ENCODE measurements at regions not wholly inside any gene's neighbourhood (a gene's known extent, or its start where the extent isn't known, plus 50 kb on each side); places are given as distances from the start of the nearest gene placed in this dataset.

- intact Hi-C loops (cut with DNase I; ENCODE audit: low total_unique reads) = no loop called here
- H3K9me3 ChIP-seq = peaks cover 0 to 3% (median 0%) of the 10 kb centered on the region in 3 donors
- no peaks in the 10 kb centered on the region for H3K36me3 ChIP-seq
- no peak overlapping the region for H3K27ac ChIP-seq
- H3K27me3 ChIP-seq = no peaks in the 10 kb centered on the region
- no peak for TF ChIP-seq CTCF (IDR thresholded peaks at IDR 0.05)
- DNase-seq = no peak
- no peak overlapping the region for H3K4me3 ChIP-seq
- no peaks in the 10 kb centered on the region for H3K4me1 ChIP-seq
These were observed 906.6 kb downstream of the DSC3 start for GRCh38 chr18:30135938-30136337.

GRCh38 chr18:30134020-30134419 lies 908.5 kb downstream of the DSC3 start:
- Histone ChIP-seq H3K27me3 (no peaks in the 10 kb centered on the region), H3K27ac (no peak overlapping the region), H3K9me3 (no peaks in the 10 kb centered on the region), H3K4me1 (no peaks in the 10 kb centered on the region), H3K36me3 (no peaks in the 10 kb centered on the region), H3K4me3 (no peak overlapping the region)
- DNase-seq = no peak
- intact Hi-C loops (cut with DNase I; ENCODE audit: low total_unique reads) = no loop called here
- no peak for TF ChIP-seq CTCF (IDR thresholded peaks at IDR 0.05)

DNA sequence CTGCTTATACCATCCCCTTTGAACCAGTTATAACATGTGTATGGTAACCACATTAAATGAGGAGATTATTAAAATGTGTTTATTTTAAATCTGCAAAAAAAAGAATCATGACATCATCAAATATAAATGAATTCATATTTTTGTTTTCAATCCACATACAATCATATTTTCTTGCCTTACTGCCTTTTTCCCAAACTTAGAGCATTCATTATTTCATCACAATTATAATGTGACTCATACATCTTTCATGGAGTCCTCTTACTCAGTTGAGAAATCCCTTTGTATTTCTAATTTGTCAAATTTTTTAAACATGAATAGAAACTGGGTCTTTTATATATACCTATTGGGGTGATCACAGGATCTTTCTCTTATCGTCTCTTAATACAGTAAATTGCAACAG lies 909.6 kb downstream of the DSC3 start:
- intact Hi-C loops (cut with DNase I; ENCODE audit: low total_unique reads) = no loop called here
- Histone ChIP-seq H3K4me1 (no peaks in the 10 kb centered on the region), H3K36me3 (no peaks in the 10 kb centered on the region)

GRCh38 chr18:30121397-30121796 lies 921.1 kb downstream of the DSC3 start:
- Histone ChIP-seq H3K27ac (no peak overlapping the region), H3K9me3 (no peaks in the 10 kb centered on the region), H3K36me3 (no peaks in the 10 kb centered on the region), H3K27me3 (no peaks in the 10 kb centered on the region), H3K4me1 (no peaks in the 10 kb centered on the region), H3K4me3 (no peak overlapping the region)
- intact Hi-C loops (cut with DNase I; ENCODE audit: low total_unique reads) = no loop called here
- no peak for DNase-seq
- TF ChIP-seq CTCF (IDR thresholded peaks at IDR 0.05) = no peak

More for the DNA sequence above, 909.6 kb downstream of the DSC3 start:
- no peak for DNase-seq
- Histone ChIP-seq H3K4me3 (no peak overlapping the region), H3K9me3 (no peaks in the 10 kb centered on the region), H3K27ac (no peak overlapping the region), H3K27me3 (no peaks in the 10 kb centered on the region)
- no peak for TF ChIP-seq CTCF (IDR thresholded peaks at IDR 0.05)

GRCh38 chr18:30113454-30113853 lies 929.1 kb downstream of the DSC3 start:
- H3K27ac ChIP-seq = no peak overlapping the region
- H3K4me3 ChIP-seq = no peak overlapping the region
- no peak for TF ChIP-seq CTCF (IDR thresholded peaks at IDR 0.05)
- no peaks in the 10 kb centered on the region for H3K4me1 ChIP-seq
- intact Hi-C loops (cut with DNase I; ENCODE audit: low total_unique reads) = no loop called here
- H3K9me3 ChIP-seq = no peaks in the 10 kb centered on the region
- no peaks in the 10 kb centered on the region for H3K27me3 ChIP-seq
- H3K36me3 ChIP-seq = no peaks in the 10 kb centered on the region
- DNase-seq = no peak

- Histone ChIP-seq H3K9me3 (no peaks in the 10 kb centered on the region), H3K27ac (no peak overlapping the region), H3K4me1 (no peaks in the 10 kb centered on the region), H3K36me3 (no peaks in the 10 kb centered on the region), H3K27me3 (no peaks in the 10 kb centered on the region), H3K4me3 (no peak overlapping the region)
- no peak for DNase-seq
- intact Hi-C loops (cut with DNase I; ENCODE audit: low total_unique reads) = loop anchor here (10.0 kb wide), 1 partner anchor 62 kb away; no protein-coding TSS in a partner anchor
- no peak for TF ChIP-seq CTCF (IDR thresholded peaks at IDR 0.05)
These were observed 936.2 kb downstream of the DSC3 start for GRCh38 chr18:30106356-30106755.

Measured in tibial artery (tissue), 4 donors.